22Rv1 (cell line): ENCODE measurements at regions not wholly inside any gene's neighbourhood (a gene's known extent, or its start where the extent isn't known, plus 50 kb on each side); places are given as distances from the start of the nearest gene placed in this dataset.

Source experiments
- ZFX ChIP-seq: fragments of 450-650 bp; IDR thresholded peaks from 2 replicates; pipeline ENCODE4 v1.6.1; 2017; ENCODE audit warnings: antibody characterized with exemption, borderline replicate concordance
- TF ChIP-seq, protein P1 (sequence below): fragments of 450-650 bp; IDR thresholded peaks from 2 replicates; pipeline ENCODE4 v1.5.1; 2017; ENCODE audit warnings: mild to moderate bottlenecking

DNA sequence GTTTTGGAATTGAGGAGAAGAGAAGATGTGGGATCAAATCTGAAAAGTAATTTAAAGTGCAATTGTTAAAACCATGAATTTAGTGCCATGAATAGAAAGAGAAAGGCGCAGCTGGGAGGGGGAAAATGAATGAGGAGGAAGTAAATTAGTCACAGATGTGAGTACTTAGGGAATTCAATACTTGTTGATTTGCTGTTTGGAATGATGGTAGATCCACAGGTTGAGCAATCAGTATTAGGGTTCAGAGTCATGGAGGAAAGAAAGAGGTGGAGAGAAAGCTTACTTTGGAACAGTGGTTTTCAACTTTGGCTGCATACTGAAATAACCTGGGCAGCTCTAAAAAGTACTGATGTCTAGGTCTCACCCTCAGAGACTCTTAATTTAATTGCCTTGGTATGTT is 229.7 kb upstream of the ASCC3 start:
- TF ChIP-seq, protein P1, sequence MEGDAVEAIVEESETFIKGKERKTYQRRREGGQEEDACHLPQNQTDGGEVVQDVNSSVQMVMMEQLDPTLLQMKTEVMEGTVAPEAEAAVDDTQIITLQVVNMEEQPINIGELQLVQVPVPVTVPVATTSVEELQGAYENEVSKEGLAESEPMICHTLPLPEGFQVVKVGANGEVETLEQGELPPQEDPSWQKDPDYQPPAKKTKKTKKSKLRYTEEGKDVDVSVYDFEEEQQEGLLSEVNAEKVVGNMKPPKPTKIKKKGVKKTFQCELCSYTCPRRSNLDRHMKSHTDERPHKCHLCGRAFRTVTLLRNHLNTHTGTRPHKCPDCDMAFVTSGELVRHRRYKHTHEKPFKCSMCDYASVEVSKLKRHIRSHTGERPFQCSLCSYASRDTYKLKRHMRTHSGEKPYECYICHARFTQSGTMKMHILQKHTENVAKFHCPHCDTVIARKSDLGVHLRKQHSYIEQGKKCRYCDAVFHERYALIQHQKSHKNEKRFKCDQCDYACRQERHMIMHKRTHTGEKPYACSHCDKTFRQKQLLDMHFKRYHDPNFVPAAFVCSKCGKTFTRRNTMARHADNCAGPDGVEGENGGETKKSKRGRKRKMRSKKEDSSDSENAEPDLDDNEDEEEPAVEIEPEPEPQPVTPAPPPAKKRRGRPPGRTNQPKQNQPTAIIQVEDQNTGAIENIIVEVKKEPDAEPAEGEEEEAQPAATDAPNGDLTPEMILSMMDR = no peak
- TF ChIP-seq ZFX = no peak
